H1 (cell line): ENCODE measurements at regions not wholly inside any gene's neighbourhood (a gene's known extent, or its start where the extent isn't known, plus 50 kb on each side); places are given as distances from the start of the nearest gene placed in this dataset.

Experiments used
- BRCA1 ChIP-seq: IDR thresholded peaks from 2 replicates; pipeline ENCODE4 v1.6.1; 2012; ENCODE audit warnings: low read depth, low read length, improper control_type of control experiment
- CTCF ChIP-seq, 3 experiments: IDR thresholded peaks; 1 replicate in 2 of 3; 2 replicates in 1 of 3; pipeline versions ENCODE4 v1.5.1 to v1.6.1; 2011; ENCODE audit warnings: low read length in 3 of 3, mild to moderate bottlenecking in 3 of 3, inconsistent platforms in 2 of 3, low read depth in 1 of 3, moderate library complexity in 1 of 3; ENCODE audit not compliant: insufficient read depth in 1 of 3; ENCODE audit errors: control extremely low read depth in 1 of 3
- EZH2 ChIP-seq: fragments of 200-600 bp; sonication (generic); IDR thresholded peaks from 2 replicates; pipeline ENCODE4 v1.7.1; 2012; ENCODE audit warnings: low read depth, mild to moderate bottlenecking, moderate library complexity, low read length, inconsistent platforms; ENCODE audit not compliant: severe bottlenecking
- GABPA ChIP-seq: IDR thresholded peaks from 2 replicates; pipeline ENCODE4 v1.6.1; 2011; ENCODE audit warnings: mild to moderate bottlenecking, low read length, moderate library complexity, borderline replicate concordance; ENCODE audit not compliant: insufficient read depth
- GTF2F1 ChIP-seq: IDR thresholded peaks from 2 replicates; pipeline ENCODE4 v1.6.1; 2012; ENCODE audit warnings: low read depth, low read length, improper control_type of control experiment, borderline replicate concordance
- JUN ChIP-seq: IDR thresholded peaks from 2 replicates; pipeline ENCODE4 v1.6.1; 2011; ENCODE audit warnings: low read depth, mild to moderate bottlenecking, improper control_type of control experiment, low read length
- KDM4A ChIP-seq: IDR thresholded peaks from one replicate; pipeline ENCODE4 v1.7.1; 2012; ENCODE audit warnings: low read depth, mild to moderate bottlenecking, moderate library complexity, low read length, inconsistent platforms; ENCODE audit not compliant: severe bottlenecking
- NANOG ChIP-seq: IDR thresholded peaks from 2 replicates; pipeline ENCODE4 v1.6.1; 2011; ENCODE audit warnings: low read length, low read depth, mild to moderate bottlenecking, inconsistent platforms; ENCODE audit not compliant: insufficient read depth, poor library complexity, severe bottlenecking
- POLR2AphosphoS5 ChIP-seq: IDR thresholded peaks from 2 replicates; pipeline ENCODE4 v1.6.1; 2011; ENCODE audit warnings: low read depth, low read length
- RAD21 ChIP-seq, 2 experiments: IDR thresholded peaks in 1 of 2; conservative IDR thresholded peaks in 1 of 2; 2 replicates each; pipeline ENCODE4 v1.6.1; 2011; ENCODE audit warnings: low read depth in 2 of 2, low read length in 2 of 2, improper control_type of control experiment in 1 of 2, inconsistent platforms in 1 of 2, mild to moderate bottlenecking in 1 of 2, moderate library complexity in 1 of 2
- RNF2 ChIP-seq: fragments of 200-900, 300-1000 bp; sonication (generic); IDR thresholded peaks from 2 replicates; pipeline ENCODE4 v1.7.1; 2016; ENCODE audit warnings: borderline replicate concordance, low read depth, mild to moderate bottlenecking, antibody characterized with exemption, low read length; ENCODE audit not compliant: poor library complexity, severe bottlenecking; ENCODE audit errors: missing control alignments
- TCF12 ChIP-seq: IDR thresholded peaks from 2 replicates; pipeline ENCODE4 v1.6.1; 2011; ENCODE audit warnings: low read depth, mild to moderate bottlenecking, low read length
- USF2 ChIP-seq: IDR thresholded peaks from 2 replicates; pipeline ENCODE4 v1.6.1; 2011; ENCODE audit warnings: low read length, improper control_type of control experiment

- TF ChIP-seq RNF2 (no peak), CTCF (IDR thresholded peaks at IDR 0.05; ENCODE audit: control extremely low read depth in 1 of 3, insufficient read depth in 1 of 3, low read depth in 1 of 3, low read length in 3 of 3) (no peak), EZH2 (no peak), JUN (no peak), BRCA1 (no peak), NANOG (no peak), GTF2F1 (no peak), RAD21 (IDR thresholded peaks at IDR 0.05 in 1 of 2, conservative IDR thresholded peaks at IDR 0.05 in 1 of 2; ENCODE audit: low read depth in 2 of 2, low read length in 2 of 2) (no peak), USF2 (no peak), TCF12 (no peak), GABPA (no peak), POLR2AphosphoS5 (no peak), KDM4A (no peak)
Observed at GRCh38 chr17:63086483-63087185, 120.6 kb downstream of the TANC2 start.
